ENCODE measurements at regions not wholly inside any gene's neighbourhood (a gene's known extent, or its start where the extent isn't known, plus 50 kb on each side); places are given as distances from the start of the nearest gene placed in this dataset.
"Not testable (repeated sequence)": the region's sequence is repeated elsewhere in the genome, so short reads cannot be mapped to it uniquely, and the experiment has no call there.

- H3K4me1 ChIP-seq (ENCODE audit: control insufficient read depth, insufficient read depth, low read length); H3K4me3 ChIP-seq (ENCODE audit: low read depth in 2 of 2, low read length in 2 of 2); DNase-seq (ENCODE audit: low read depth, low spot score); BruUV-seq (replicated peaks); H3K36me3 ChIP-seq (ENCODE audit: control insufficient read depth, insufficient read depth, low read length); intact Hi-C loops (cut with micrococcal nuclease; ENCODE audit: unreplicated experiment); POLR2A ChIA-PET; H3K9me3 ChIP-seq (ENCODE audit: control insufficient read depth, insufficient read depth, low read depth, low read length); H3K27ac ChIP-seq (ENCODE audit: low read length); ATAC-seq; H3K27me3 ChIP-seq (ENCODE audit: control insufficient read depth, insufficient read depth, low read length); in situ Hi-C loops (cut with HindIII; ENCODE audit: low pct_unique_long_range_greater_than_20kb, low sequenced_read_pairs); CTCF ChIA-PET: not testable (repeated sequence)
These were observed 75.1 kb downstream of the LYZL1 start for GRCh38 chr10:29363930-29364329.

GRCh38 chr10:29366206-29366605 is 77.3 kb downstream of the LYZL1 start:
- H3K36me3 ChIP-seq (ENCODE audit: control insufficient read depth, insufficient read depth, low read length); H3K4me3 ChIP-seq (ENCODE audit: low read depth in 2 of 2, low read length in 2 of 2); DNase-seq (ENCODE audit: low read depth, low spot score); H3K27me3 ChIP-seq (ENCODE audit: control insufficient read depth, insufficient read depth, low read length); BruUV-seq (replicated peaks); H3K27ac ChIP-seq (ENCODE audit: low read length); ATAC-seq; H3K9me3 ChIP-seq (ENCODE audit: control insufficient read depth, insufficient read depth, low read depth, low read length); H3K4me1 ChIP-seq (ENCODE audit: control insufficient read depth, insufficient read depth, low read length); intact Hi-C loops (cut with micrococcal nuclease; ENCODE audit: unreplicated experiment); CTCF ChIA-PET; in situ Hi-C loops (cut with HindIII; ENCODE audit: low pct_unique_long_range_greater_than_20kb, low sequenced_read_pairs); POLR2A ChIA-PET: not testable (repeated sequence)

GRCh38 chr10:29369419-29369818 is 80.5 kb downstream of the LYZL1 start:
- ChIA-PET POLR2A (no interaction called here), CTCF (no interaction called here)
- ATAC-seq = no peak
- H3K4me1 ChIP-seq (ENCODE audit: control insufficient read depth, insufficient read depth, low read length) = no peaks in the 10 kb centered on the region
- no peak overlapping the region for H3K4me3 ChIP-seq (ENCODE audit: low read depth in 2 of 2, low read length in 2 of 2)
- H3K27me3 ChIP-seq (ENCODE audit: control insufficient read depth, insufficient read depth, low read length) = no peaks in the 10 kb centered on the region
- H3K27ac ChIP-seq (ENCODE audit: low read length) = no peak overlapping the region
- intact Hi-C loops (cut with micrococcal nuclease; ENCODE audit: unreplicated experiment) (no loop called here), in situ Hi-C loops (cut with HindIII; ENCODE audit: low pct_unique_long_range_greater_than_20kb, low sequenced_read_pairs) (no loop called here)
- BruUV-seq (replicated peaks) = no TSS peak
- no peak for DNase-seq (ENCODE audit: low read depth, low spot score)
- H3K36me3 ChIP-seq (ENCODE audit: control insufficient read depth, insufficient read depth, low read length) = no peaks in the 10 kb centered on the region
- TF ChIP-seq SIN3A (IDR thresholded peaks at IDR 0.05; ENCODE audit: borderline replicate concordance, insufficient read depth, low read depth, low read length) (no peak), TCF7L2 (IDR thresholded peaks at IDR 0.05; ENCODE audit: low read depth, low read length) (no peak), REST (IDR thresholded peaks at IDR 0.05; ENCODE audit: insufficient read depth in 1 of 2, low read depth in 2 of 2, low read length in 1 of 2) (no peak), POLR2AphosphoS5 (IDR thresholded peaks at IDR 0.05; ENCODE audit: low read depth, low read length) (no peak), CTCF (IDR thresholded peaks at IDR 0.05) (no peak)
- H3K9me3 ChIP-seq (ENCODE audit: control insufficient read depth, insufficient read depth, low read depth, low read length) = no peaks in the 10 kb centered on the region

Data from Panc1 (cell line).